Activated T-helper 2 cell treated with anti-CD3 and anti-CD28 coated beads, Interferon-gamma antibody, Interleukin-2, Interleukin-4, amounts not matched to agents 10 μg/mL and 5 μg/mL and 100 μg/mL, durations not matched to agents 14 hours and 24 hours and 36 hours (primary cell): ENCODE measurements at regions not wholly inside any gene's neighbourhood (a gene's known extent, or its start where the extent isn't known, plus 50 kb on each side); places are given as distances from the start of the nearest gene placed in this dataset.

Experiments used
- DNase-seq: peaks from one replicate; pipeline ENCODE4 v3.0.0; 2021; ENCODE audit warnings: low spot score
- H3K27ac Mint-ChIP-seq: one replicate; pipeline ENCODE4 v1.8.0; 2021; ENCODE audit warnings: mixed read lengths
- H3K27me3 Mint-ChIP-seq: one replicate; pipeline ENCODE4 v1.8.0; 2021; ENCODE audit warnings: low read depth, mixed read lengths
- H3K36me3 Mint-ChIP-seq: one replicate; pipeline ENCODE4 v1.8.0; 2021; ENCODE audit warnings: low read depth, mixed read lengths
- H3K4me1 Mint-ChIP-seq: one replicate; pipeline ENCODE4 v1.8.0; 2021; ENCODE audit warnings: low read depth, mixed read lengths
- H3K4me3 Mint-ChIP-seq: one replicate; pipeline ENCODE4 v1.8.0; 2021; ENCODE audit warnings: low read depth, mild to moderate bottlenecking, moderate library complexity, mixed read lengths
- H3K9me3 Mint-ChIP-seq: one replicate; pipeline ENCODE4 v1.8.0; 2021; ENCODE audit warnings: mixed read lengths
- intact Hi-C: fragments of 100-400 bp; cut with micrococcal nuclease; formaldehyde crosslinking; loops from one replicate; pipeline ENCODE4 v1.15.1; 2023

DNA sequence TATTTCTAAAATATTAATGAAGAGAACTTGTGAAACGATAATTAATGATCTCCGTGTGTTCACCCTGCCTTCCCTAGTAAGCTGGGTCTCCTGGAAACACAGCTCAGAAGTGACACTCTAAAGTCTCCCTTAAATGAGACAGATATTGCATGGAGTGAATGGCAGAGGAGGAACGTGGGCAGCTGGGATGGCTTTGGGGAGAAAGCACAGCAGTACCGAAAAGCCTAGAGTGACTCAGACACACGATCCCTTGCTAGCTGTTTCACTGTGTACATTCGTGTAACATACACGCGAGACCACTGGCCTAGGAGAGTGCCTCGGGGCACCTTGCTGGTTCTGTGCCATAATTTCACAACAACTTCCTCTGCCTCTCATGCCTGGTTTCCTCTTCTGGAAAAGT lies 199.9 kb upstream of the TCERG1L start:
- Mint-ChIP-seq H3K27ac (no peak overlapping the region), H3K9me3 (no peaks in the 10 kb centered on the region), H3K27me3 (no peaks in the 10 kb centered on the region), H3K4me3 (no peak overlapping the region), H3K4me1 (no peaks in the 10 kb centered on the region), H3K36me3 (no peaks in the 10 kb centered on the region)
- no peak for DNase-seq
- intact Hi-C loops = no loop called here

DNA sequence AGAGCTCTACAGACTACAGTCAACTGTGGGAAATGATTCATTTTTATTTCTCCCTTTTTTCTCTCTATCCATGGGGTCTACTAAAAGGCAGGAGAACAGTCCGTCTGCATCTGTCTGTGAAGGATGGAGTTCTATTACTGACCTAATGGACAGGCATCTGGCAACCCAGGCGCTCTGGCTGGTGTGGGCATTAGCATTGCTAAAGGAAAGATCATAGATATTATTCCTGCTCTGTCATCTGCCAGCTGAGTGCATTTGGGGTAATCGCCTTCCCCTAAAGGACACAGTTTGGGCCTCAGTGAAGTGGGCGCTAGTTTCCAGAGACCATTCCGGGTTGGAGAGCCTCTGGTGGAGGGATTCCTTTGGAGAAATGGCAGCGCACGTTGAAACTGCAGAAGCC lies 201.3 kb upstream of the TCERG1L start:
- H3K4me1 Mint-ChIP-seq = no peaks in the 10 kb centered on the region
- no peaks in the 10 kb centered on the region for H3K27me3 Mint-ChIP-seq
- intact Hi-C loops = no loop called here
- DNase-seq = no peak
- no peaks in the 10 kb centered on the region for H3K9me3 Mint-ChIP-seq
- no peak overlapping the region for H3K27ac Mint-ChIP-seq
- no peaks in the 10 kb centered on the region for H3K36me3 Mint-ChIP-seq
- no peak overlapping the region for H3K4me3 Mint-ChIP-seq

DNA sequence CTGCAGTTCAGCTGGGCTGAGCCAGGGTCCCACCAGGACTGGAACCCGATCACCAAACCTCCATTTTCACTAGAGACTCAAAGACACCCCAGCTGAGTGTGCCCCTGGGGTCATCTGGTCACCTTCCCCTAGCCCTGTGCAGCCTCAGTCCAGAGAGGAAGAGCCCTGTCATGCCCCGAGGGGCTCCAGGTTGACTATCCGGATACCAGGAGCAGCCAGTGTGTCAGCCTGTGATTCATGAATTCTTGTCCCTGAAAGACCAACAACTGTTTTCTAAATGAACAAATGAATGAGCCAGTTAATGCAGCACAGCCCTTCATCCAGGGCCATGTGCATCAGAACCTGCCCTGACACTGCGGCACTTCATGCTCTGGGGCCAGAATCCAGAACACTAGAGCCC lies 201.9 kb upstream of the TCERG1L start:
- no peaks in the 10 kb centered on the region for H3K9me3 Mint-ChIP-seq
- no peaks in the 10 kb centered on the region for H3K27me3 Mint-ChIP-seq
- H3K36me3 Mint-ChIP-seq = no peaks in the 10 kb centered on the region
- no peaks in the 10 kb centered on the region for H3K4me1 Mint-ChIP-seq
- intact Hi-C loops = no loop called here
- H3K27ac Mint-ChIP-seq = no peak overlapping the region
- no peak for DNase-seq
- no peak overlapping the region for H3K4me3 Mint-ChIP-seq

DNA sequence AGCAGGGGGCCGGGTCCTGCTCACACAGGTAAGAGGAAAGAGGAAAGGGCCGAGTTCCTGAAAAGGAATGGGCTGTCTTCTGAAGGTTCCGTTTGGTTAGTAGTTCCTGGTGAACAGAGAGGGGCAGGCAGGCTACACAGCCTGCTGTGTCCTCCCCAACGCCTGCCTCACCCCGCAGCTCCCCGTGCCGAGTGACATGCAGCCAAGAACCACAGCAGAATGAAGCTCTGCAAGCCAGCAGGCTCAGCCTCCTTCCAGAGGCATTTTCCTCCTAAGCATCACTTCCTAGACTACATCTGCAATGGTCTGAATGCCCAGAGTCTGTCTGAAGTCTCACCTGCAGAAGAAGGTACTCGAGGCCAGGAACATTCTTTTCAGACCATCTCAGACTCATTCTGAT lies 202.4 kb upstream of the TCERG1L start:
- H3K4me3 Mint-ChIP-seq = no peak overlapping the region
- no peak for DNase-seq
- H3K27me3 Mint-ChIP-seq = no peaks in the 10 kb centered on the region
- no peaks in the 10 kb centered on the region for H3K4me1 Mint-ChIP-seq
- intact Hi-C loops = no loop called here
- H3K9me3 Mint-ChIP-seq = no peaks in the 10 kb centered on the region
- H3K27ac Mint-ChIP-seq = no peak overlapping the region
- H3K36me3 Mint-ChIP-seq = no peaks in the 10 kb centered on the region

DNA sequence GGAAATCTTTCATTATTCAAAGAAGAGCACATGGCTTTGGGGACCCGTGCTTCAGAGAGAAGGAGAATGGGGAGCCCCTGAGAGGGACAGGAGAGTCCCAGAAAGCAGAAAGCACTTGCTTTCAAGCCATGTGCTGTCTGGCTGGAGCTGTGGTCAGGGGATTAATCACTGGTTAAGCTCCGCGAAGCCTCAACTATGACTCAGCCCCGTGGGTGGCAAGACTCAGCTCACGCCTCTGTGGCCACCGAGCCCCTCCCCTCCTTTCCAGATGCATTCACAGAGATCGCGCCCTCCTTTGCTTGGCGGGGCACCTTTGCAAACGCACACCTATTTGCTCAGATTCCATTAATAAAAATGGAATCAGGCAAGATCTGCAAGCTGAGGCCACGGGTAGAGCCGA lies 202.9 kb upstream of the TCERG1L start:
- no peak overlapping the region for H3K27ac Mint-ChIP-seq
- no peak for DNase-seq
- intact Hi-C loops = no loop called here

DNA sequence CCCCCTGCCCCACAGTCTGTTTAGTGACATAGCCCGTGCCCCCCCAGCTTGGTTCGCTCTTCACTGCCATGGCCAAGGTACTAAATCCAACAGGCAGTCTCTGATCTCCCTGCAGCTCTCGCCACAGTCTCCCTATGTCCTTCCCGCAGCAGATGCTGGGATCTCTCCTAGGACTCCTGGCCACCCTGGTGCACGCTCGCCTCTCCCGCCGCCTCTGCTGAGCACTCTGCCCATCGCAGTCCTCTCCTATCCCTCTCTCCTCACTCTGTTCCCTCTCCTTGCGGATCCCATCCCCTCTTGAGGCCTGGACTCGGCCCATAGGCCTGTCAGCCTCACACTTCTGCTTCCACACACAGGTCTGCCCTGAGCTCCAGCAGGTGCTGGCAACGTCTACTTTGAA lies 204.8 kb upstream of the TCERG1L start:
- intact Hi-C loops = no loop called here
- H3K4me1 Mint-ChIP-seq = no peaks in the 10 kb centered on the region
- H3K27ac Mint-ChIP-seq = no peak overlapping the region

More for the DNA sequence above, 202.9 kb upstream of the TCERG1L start:
- H3K27me3 Mint-ChIP-seq = no peaks in the 10 kb centered on the region
- no peaks in the 10 kb centered on the region for H3K9me3 Mint-ChIP-seq
- no peaks in the 10 kb centered on the region for H3K4me1 Mint-ChIP-seq
- no peaks in the 10 kb centered on the region for H3K36me3 Mint-ChIP-seq
- no peak overlapping the region for H3K4me3 Mint-ChIP-seq

DNA sequence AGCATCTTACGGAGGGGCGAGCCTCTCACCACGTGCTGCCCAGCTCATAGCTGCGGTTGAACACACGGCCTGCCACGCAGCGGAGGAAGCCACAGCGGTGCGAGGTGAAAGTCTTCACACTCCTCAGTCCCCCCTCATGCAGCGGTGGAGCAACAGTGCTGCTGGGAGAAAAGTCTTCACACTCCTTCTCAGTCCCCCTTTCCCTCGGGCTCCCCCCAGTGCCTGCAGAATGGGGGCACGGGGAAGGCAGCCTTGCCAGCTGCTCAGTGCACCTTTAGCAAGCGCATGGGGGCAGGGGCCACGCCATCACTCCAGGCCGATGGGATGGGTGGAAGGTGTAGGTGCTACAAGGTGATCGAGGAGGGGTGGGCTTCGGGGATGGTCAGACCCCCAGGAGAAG lies 206.3 kb upstream of the TCERG1L start:
- Mint-ChIP-seq H3K4me1 (no peaks in the 10 kb centered on the region), H3K36me3 (no peaks in the 10 kb centered on the region), H3K9me3 (no peaks in the 10 kb centered on the region), H3K4me3 (no peak overlapping the region), H3K27me3 (no peaks in the 10 kb centered on the region), H3K27ac (no peak overlapping the region)
- no peak for DNase-seq
- intact Hi-C loops = no loop called here

More for the DNA sequence above, 204.8 kb upstream of the TCERG1L start:
- H3K36me3 Mint-ChIP-seq = no peaks in the 10 kb centered on the region
- no peak for DNase-seq
- H3K9me3 Mint-ChIP-seq = no peaks in the 10 kb centered on the region
- no peaks in the 10 kb centered on the region for H3K27me3 Mint-ChIP-seq
- no peak overlapping the region for H3K4me3 Mint-ChIP-seq

DNA sequence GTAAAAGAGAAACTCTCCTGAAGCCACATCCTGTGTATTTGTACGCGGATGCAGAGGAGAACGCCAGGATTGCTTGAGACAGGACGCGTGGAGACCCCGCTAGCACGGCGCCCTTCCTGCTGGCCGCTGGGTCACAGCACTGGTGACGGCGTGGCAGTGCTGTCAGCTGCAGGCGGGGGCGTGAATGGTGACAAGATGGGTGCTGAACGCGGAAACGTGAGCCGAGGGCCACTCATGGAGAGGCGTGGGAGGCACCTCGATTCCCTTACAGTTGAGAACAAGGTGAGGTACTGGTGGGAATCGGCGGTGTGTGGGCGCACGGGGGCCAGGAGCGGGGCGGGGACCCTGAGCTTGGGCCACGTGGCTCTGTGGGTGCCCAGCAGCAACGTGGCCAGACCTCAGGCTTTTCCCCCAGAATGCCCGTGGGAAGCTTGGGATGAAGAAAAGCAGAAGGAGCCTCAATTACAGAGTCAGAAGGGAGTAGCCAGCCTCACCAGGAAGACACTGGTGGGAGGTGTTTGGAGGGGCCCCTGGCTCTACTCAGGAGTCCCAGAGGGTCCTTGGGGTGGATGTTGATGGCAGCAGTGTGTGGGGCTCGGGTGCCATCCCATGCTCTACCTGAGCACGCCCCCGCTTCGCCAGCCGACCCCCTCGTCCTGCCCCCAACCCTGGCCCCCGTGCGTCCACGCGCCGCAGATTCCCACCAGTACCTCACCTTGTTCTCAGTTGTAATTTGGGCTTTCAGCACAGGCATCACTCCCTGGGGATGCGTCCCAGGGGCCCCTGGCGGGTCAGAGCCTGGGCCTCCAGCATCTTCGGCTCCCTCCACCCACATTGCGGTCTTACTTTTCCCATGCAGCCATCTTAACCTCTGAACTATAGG lies 208.4 kb upstream of the TCERG1L start:
- H3K4me3 Mint-ChIP-seq = no peak overlapping the region
- H3K36me3 Mint-ChIP-seq = no peaks in the 10 kb centered on the region
- H3K9me3 Mint-ChIP-seq = no peaks in the 10 kb centered on the region
- no peak for DNase-seq
- no peak overlapping the region for H3K27ac Mint-ChIP-seq
- intact Hi-C loops = no loop called here
- no peaks in the 10 kb centered on the region for H3K4me1 Mint-ChIP-seq
- no peaks in the 10 kb centered on the region for H3K27me3 Mint-ChIP-seq

DNA sequence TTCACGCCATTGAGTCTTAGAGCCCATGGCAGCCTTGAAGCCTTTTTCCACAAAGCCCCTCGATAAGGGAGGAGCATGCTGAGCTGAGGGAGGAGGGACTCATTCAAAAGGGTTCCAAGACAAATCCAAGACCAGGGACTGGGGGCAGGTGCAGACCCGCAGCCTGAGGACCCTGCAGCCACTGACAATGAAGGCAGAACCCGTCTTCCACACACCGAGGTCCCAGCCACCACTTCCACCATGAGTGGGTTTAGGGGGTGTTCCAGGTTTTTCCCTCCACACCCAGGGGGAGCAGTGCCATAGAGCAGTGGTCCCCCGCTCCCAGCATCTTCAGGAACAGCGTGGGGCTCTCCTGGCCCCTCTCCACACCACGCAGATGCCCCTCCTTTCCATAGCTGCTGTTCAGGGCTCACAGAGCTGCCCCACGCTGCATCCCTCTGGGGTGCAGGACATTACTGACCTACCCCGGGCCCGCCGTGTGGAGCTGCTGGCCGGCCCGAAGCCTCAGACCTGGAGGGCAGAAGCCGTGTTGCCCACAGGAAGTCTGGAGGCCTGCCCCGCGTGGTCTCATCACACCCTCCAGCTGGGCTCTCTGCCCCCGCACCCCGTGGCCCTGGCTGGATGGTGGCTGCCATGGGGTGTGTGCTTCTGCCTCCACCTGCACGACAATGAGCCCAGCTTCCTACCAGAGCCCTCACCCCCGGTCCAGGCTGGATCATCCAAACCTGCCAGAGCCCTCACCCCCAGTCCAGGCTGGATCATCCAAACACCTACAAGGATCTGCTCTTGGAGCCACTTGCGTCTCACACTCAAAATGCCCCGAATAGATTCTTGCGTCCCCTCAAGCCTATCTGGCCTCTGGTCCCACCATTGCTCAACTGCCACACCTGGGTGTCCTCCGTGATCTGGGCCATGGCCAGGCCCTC lies 220.0 kb upstream of the TCERG1L start:
- Mint-ChIP-seq H3K36me3 (no peaks in the 10 kb centered on the region), H3K9me3 (no peaks in the 10 kb centered on the region), H3K27me3 (no peaks in the 10 kb centered on the region), H3K4me1 (no peaks in the 10 kb centered on the region), H3K27ac (no peak overlapping the region), H3K4me3 (no peak overlapping the region)
- intact Hi-C loops = no loop called here
- DNase-seq = no peak

DNA sequence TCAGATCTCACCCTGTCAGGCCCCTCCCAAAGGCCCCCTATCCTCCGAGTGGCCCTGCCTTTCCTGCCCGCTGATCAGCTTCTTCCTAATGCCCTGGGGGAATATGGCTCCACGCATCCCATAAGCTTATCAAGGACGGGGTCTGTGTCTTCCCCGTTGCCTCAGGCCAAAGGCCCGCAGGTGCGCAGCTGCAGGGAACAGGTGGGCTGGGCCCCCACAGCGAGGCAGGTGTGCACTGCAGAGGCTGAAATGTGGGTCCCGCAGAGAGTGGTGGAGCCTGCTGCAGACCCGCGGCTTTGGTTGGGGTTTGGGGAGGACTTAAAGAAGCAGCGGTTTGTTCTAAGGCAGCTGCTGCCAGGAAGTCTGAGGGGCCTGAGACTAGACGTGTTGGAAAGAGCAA lies 220.8 kb upstream of the TCERG1L start:
- no peak overlapping the region for H3K4me3 Mint-ChIP-seq
- no peaks in the 10 kb centered on the region for H3K27me3 Mint-ChIP-seq
- H3K36me3 Mint-ChIP-seq = no peaks in the 10 kb centered on the region
- H3K9me3 Mint-ChIP-seq = no peaks in the 10 kb centered on the region
- H3K27ac Mint-ChIP-seq = no peak overlapping the region
- intact Hi-C loops = no loop called here
- no peak for DNase-seq
- no peaks in the 10 kb centered on the region for H3K4me1 Mint-ChIP-seq

DNA sequence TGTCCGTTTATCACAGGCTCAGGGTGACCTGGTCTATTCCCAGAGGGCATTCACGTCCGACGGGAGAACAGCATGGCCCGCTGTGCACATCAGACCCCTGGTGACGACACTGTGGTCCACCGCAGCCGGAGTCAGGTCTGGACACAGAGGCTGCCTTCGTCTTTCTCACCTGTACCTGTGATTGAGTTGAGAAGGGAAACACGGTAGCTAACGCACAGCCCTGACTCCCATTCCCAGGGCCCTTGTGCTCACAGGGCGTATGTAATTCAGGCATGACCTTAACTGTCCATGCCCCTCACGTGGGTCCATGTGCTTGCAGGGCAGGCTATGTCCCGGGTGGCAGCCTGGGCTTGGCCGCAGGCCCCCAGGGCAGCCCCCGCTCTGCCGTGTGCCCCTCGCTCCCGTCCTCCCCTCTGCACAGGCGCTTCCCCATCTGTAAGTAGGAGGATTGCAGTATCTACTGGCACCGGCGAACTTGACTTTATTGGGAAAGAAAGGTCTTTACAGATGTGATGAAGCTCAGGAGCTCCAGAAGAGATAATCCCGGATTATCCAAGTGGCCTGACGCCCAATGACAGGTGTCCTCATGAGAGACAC lies 221.3 kb upstream of the TCERG1L start:
- Mint-ChIP-seq H3K9me3 (no peaks in the 10 kb centered on the region), H3K4me3 (no peak overlapping the region), H3K36me3 (no peaks in the 10 kb centered on the region), H3K4me1 (no peaks in the 10 kb centered on the region), H3K27ac (no peak overlapping the region), H3K27me3 (no peaks in the 10 kb centered on the region)
- intact Hi-C loops = no loop called here
- DNase-seq = no peak

DNA sequence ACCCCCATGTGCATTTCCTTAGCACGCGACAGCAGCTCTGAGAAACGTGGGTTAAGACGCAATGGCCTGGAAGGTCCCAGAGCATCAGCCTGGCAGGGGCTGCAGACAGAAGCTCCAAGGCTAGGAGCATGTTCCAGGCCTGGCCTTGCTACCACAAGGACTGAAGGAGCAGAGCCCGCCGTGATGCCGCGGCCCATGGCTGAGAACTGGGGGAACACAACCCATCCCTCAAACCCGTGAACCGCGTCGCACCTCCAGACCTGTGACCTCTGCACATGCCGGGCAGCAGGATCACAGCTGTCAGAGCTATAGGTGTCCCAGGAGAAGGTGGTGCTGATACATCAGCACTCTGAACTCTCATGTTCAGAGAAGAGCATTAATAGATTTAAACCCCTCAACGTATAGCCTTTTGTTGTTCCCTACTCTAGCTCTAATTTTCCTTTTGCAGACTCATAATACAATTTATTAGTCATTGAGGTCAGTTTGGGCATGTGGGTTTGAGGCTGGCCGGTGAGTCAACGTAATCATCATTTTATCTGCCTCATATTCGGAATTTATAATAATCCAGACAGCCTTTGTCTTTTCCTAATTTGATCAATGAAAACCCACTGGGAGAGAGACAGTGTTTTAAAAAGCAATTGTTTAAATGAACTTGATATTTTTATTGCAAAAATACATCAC lies 222.5 kb upstream of the TCERG1L start:
- Mint-ChIP-seq H3K27me3 (no peaks in the 10 kb centered on the region), H3K4me1 (no peaks in the 10 kb centered on the region)

More for the DNA sequence above, 222.5 kb upstream of the TCERG1L start:
- no peaks in the 10 kb centered on the region for H3K9me3 Mint-ChIP-seq
- H3K27ac Mint-ChIP-seq = no peak overlapping the region
- DNase-seq = no peak
- no peak overlapping the region for H3K4me3 Mint-ChIP-seq
- intact Hi-C loops = no loop called here
- H3K36me3 Mint-ChIP-seq = no peaks in the 10 kb centered on the region
